ENCODE measurements at regions not wholly inside any gene's neighbourhood (a gene's known extent, or its start where the extent isn't known, plus 50 kb on each side); places are given as distances from the start of the nearest gene placed in this dataset.

DNA sequence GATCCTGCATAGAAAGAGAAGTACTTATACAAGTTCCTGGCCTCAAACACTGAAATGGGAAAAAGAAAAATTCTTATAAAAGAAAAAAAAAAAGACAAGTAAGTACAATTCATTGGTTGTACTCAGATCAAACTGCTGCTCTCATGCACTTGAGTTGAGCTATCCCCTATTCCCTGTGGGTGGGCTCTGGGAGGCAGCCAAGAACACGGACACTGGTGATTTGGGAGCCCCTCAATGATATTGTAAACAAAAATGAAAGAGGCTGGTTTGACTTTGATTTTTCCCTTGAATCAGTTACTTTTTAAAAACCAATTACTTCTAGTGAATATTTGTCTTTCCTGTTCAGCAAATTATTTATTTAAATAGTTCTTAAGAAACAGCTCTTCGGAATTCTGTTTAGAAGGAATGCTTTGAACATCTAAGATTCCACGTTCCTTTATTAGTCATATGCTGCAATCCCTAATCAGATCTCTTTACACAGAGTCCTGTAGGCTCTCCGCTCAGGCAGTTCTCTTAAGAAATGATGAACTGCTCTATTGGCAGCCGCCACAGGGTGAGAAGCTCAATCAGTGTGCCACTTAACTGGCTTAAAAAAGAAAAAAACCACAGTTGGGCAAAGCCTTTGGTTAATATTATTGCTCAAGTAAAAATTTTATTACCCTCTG lies 225.1 kb downstream of the TMEM182 start:
- no peaks in the 10 kb centered on the region for H3K27me3 Mint-ChIP-seq
- H3K4me1 Mint-ChIP-seq (ENCODE audit: low read depth), result no peaks in the 10 kb centered on the region
- no peak for DNase-seq (ENCODE audit: low spot score, unreplicated experiment)
- no peaks in the 10 kb centered on the region for H3K36me3 Mint-ChIP-seq (ENCODE audit: insufficient read depth)
- no peak overlapping the region for H3K27ac Mint-ChIP-seq
- no peaks in the 10 kb centered on the region for H3K9me3 Mint-ChIP-seq (ENCODE audit: low read depth)
- TF ChIP-seq, protein P1, sequence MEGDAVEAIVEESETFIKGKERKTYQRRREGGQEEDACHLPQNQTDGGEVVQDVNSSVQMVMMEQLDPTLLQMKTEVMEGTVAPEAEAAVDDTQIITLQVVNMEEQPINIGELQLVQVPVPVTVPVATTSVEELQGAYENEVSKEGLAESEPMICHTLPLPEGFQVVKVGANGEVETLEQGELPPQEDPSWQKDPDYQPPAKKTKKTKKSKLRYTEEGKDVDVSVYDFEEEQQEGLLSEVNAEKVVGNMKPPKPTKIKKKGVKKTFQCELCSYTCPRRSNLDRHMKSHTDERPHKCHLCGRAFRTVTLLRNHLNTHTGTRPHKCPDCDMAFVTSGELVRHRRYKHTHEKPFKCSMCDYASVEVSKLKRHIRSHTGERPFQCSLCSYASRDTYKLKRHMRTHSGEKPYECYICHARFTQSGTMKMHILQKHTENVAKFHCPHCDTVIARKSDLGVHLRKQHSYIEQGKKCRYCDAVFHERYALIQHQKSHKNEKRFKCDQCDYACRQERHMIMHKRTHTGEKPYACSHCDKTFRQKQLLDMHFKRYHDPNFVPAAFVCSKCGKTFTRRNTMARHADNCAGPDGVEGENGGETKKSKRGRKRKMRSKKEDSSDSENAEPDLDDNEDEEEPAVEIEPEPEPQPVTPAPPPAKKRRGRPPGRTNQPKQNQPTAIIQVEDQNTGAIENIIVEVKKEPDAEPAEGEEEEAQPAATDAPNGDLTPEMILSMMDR (IDR thresholded peaks at IDR 0.05; ENCODE audit: unreplicated experiment), result no peak
- no peak overlapping the region for H3K4me3 Mint-ChIP-seq (ENCODE audit: low read depth)

DNA sequence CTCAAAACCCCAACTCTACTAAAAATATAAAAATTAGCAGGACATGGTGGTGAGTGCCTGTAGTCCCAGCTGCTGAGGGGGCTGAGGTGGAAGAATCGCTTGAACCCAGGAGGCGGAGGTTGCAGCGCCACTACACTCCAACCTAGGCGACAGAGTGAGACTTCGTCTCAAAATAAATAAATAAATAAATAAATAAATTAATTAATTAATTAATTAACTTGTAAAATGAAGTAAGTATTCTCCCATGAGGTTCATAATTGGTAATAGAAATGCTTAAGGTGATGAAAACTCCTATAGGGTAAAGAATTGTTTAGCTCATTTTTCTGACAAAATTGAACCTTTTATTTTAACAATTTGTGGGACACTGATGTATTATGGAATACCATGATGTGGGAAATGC lies 230.8 kb downstream of the TMEM182 start:
- H3K4me1 Mint-ChIP-seq (ENCODE audit: low read depth), result no peaks in the 10 kb centered on the region
- no peaks in the 10 kb centered on the region for H3K9me3 Mint-ChIP-seq (ENCODE audit: low read depth)
- no peak overlapping the region for H3K27ac Mint-ChIP-seq
- H3K4me3 Mint-ChIP-seq (ENCODE audit: low read depth), result no peak overlapping the region
- H3K27me3 Mint-ChIP-seq, result no peaks in the 10 kb centered on the region
- DNase-seq (ENCODE audit: low spot score, unreplicated experiment), result no peak
- TF ChIP-seq, protein P1 (IDR thresholded peaks at IDR 0.05; ENCODE audit: unreplicated experiment), result no peak
- H3K36me3 Mint-ChIP-seq (ENCODE audit: insufficient read depth), result no peaks in the 10 kb centered on the region

DNA sequence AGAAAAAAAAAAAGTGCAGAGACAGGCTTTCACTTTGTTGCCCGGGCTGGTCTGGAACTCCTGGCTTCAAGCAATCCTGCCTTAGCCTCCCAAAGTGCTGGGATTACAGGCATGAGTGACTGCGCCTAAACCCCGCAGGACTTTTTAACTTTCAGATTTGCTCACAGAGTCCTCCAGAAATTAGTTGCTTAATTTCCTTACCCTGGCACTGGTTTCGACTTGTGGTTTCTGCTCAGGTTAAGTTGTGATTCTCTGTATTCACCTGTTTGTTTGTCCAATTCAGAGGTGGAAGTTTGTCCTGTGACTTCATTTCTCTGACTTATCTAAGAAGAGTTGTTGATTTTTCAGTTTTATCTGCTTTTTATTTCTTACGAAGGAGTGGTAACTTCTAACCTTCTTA lies 238.1 kb downstream of the TMEM182 start:
- TF ChIP-seq, protein P1 (IDR thresholded peaks at IDR 0.05; ENCODE audit: unreplicated experiment), result no peak
- no peak for DNase-seq (ENCODE audit: low spot score, unreplicated experiment)
- H3K36me3 Mint-ChIP-seq (ENCODE audit: insufficient read depth), result no peaks in the 10 kb centered on the region
- H3K4me3 Mint-ChIP-seq (ENCODE audit: low read depth), result no peak overlapping the region
- H3K27ac Mint-ChIP-seq, result no peak overlapping the region
- peaks cover 13% of the 10 kb centered on the region for H3K9me3 Mint-ChIP-seq (ENCODE audit: low read depth)
- no peaks in the 10 kb centered on the region for H3K27me3 Mint-ChIP-seq
- H3K4me1 Mint-ChIP-seq (ENCODE audit: low read depth), result no peaks in the 10 kb centered on the region

DNA sequence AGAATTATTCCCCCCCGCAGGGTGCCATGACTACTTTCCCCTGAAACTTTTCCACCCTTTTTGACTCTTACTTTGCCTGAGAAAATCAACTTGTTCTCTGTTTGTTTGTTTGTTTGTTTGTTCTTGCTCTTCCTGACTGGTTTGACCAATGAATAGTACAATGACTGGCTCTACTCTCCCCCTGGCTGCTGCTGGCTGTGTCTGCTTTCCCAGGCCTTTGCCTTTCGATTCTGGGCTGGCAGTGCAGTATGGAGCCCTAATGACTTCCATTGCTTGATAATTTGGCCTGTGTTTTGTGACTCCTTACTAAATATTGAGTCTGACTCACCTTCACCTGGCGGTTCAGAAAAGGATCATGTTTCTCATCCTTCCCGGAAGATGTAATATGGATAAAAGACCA lies 241.1 kb downstream of the TMEM182 start:
- H3K4me3 Mint-ChIP-seq (ENCODE audit: low read depth), result no peak overlapping the region
- DNase-seq (ENCODE audit: low spot score, unreplicated experiment), result no peak
- no peaks in the 10 kb centered on the region for H3K4me1 Mint-ChIP-seq (ENCODE audit: low read depth)
- H3K27ac Mint-ChIP-seq, result no peak overlapping the region
- H3K27me3 Mint-ChIP-seq, result no peaks in the 10 kb centered on the region
- peaks cover 13% of the 10 kb centered on the region for H3K9me3 Mint-ChIP-seq (ENCODE audit: low read depth)
- TF ChIP-seq, protein P1 (IDR thresholded peaks at IDR 0.05; ENCODE audit: unreplicated experiment), result no peak
- no peaks in the 10 kb centered on the region for H3K36me3 Mint-ChIP-seq (ENCODE audit: insufficient read depth)

DNA sequence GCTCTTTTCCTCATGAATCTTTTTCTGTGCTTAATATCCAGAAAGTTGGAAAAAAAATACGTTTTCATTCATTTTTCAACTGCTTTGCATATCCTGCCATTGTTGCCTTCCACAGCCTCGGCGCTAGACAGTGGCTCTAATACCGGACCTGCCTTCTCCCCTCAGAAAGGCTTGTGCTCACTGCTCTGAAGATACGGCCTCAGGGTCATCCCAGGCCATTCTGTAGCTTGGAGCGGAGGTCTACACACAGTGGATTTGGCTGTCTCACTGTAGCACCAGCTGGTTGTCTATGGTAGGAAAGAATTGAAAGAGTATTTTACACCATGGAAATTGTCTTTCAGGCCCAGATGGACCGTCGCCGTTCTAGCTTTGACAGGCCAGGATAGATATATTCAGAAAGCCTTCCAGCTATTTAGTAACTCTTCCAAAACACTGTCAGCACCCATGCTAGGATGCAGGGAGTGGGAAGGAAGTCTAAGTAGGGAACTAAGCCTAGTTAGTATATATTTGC lies 242.0 kb downstream of the TMEM182 start:
- TF ChIP-seq, protein P1 (IDR thresholded peaks at IDR 0.05; ENCODE audit: unreplicated experiment), result no peak
- DNase-seq (ENCODE audit: low spot score, unreplicated experiment), result no peak
- H3K9me3 Mint-ChIP-seq (ENCODE audit: low read depth), result peaks cover 13% of the 10 kb centered on the region
- no peaks in the 10 kb centered on the region for H3K36me3 Mint-ChIP-seq (ENCODE audit: insufficient read depth)
- no peak overlapping the region for H3K4me3 Mint-ChIP-seq (ENCODE audit: low read depth)
- H3K27me3 Mint-ChIP-seq, result no peaks in the 10 kb centered on the region
- no peaks in the 10 kb centered on the region for H3K4me1 Mint-ChIP-seq (ENCODE audit: low read depth)
- H3K27ac Mint-ChIP-seq, result no peak overlapping the region
